HEK293 (cell line): ENCODE measurements at regions not wholly inside any gene's neighbourhood (a gene's known extent, or its start where the extent isn't known, plus 50 kb on each side); places are given as distances from the start of the nearest gene placed in this dataset.
"Not testable (repeated sequence)": the region's sequence is repeated elsewhere in the genome, so short reads cannot be mapped to it uniquely, and the experiment has no call there.

ENCODE experiments used
- CTCF ChIP-seq: fragments of 450-650 bp; formaldehyde crosslinking; IDR thresholded peaks from 2 replicates; pipeline ENCODE4 v1.5.1; 2016; ENCODE audit warnings: missing biosample characterization, missing genetic modification characterization
- TF ChIP-seq, protein P1 (sequence below): fragments of 450-650 bp; formaldehyde crosslinking; conservative IDR thresholded peaks from 2 replicates; pipeline ENCODE4 v1.5.1; 2016; ENCODE audit warnings: low read depth, missing biosample characterization, missing genetic modification characterization

GRCh38 chrX:92558323-92558722 is 779.1 kb downstream of the PCDH11X start:
- TF ChIP-seq, protein P1, sequence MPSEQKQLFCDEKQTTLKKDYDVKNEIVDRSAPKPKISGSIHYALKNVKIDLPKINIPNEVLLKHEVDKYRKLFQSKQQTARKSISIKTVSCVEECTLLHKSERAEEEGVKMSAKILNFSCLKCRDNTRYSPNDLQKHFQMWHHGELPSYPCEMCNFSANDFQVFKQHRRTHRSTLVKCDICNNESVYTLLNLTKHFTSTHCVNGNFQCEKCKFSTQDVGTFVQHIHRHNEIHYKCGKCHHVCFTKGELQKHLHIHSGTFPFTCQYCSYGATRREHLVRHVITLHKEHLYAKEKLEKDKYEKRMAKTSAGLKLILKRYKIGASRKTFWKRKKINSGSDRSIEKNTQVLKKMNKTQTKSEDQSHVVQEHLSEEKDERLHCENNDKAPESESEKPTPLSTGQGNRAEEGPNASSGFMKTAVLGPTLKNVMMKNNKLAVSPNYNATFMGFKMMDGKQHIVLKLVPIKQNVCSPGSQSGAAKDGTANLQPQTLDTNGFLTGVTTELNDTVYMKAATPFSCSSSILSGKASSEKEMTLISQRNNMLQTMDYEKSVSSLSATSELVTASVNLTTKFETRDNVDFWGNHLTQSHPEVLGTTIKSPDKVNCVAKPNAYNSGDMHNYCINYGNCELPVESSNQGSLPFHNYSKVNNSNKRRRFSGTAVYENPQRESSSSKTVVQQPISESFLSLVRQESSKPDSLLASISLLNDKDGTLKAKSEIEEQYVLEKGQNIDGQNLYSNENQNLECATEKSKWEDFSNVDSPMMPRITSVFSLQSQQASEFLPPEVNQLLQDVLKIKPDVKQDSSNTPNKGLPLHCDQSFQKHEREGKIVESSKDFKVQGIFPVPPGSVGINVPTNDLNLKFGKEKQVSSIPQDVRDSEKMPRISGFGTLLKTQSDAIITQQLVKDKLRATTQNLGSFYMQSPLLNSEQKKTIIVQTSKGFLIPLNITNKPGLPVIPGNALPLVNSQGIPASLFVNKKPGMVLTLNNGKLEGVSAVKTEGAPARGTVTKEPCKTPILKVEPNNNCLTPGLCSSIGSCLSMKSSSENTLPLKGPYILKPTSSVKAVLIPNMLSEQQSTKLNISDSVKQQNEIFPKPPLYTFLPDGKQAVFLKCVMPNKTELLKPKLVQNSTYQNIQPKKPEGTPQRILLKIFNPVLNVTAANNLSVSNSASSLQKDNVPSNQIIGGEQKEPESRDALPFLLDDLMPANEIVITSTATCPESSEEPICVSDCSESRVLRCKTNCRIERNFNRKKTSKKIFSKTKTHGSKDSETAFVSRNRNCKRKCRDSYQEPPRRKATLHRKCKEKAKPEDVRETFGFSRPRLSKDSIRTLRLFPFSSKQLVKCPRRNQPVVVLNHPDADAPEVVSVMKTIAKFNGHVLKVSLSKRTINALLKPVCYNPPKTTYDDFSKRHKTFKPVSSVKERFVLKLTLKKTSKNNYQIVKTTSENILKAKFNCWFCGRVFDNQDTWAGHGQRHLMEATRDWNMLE = not testable (repeated sequence)
- TF ChIP-seq CTCF (tag by site-specific recombination) = not testable (repeated sequence)
